GM18520 (cell line): ENCODE measurements at regions not wholly inside any gene's neighbourhood (a gene's known extent, or its start where the extent isn't known, plus 50 kb on each side); places are given as distances from the start of the nearest gene placed in this dataset.
"Not testable (repeated sequence)": the region's sequence is repeated elsewhere in the genome, so short reads cannot be mapped to it uniquely, and the experiment has no call there.

Source experiments
- ATAC-seq: cut with Tn5 transposase; IDR thresholded peaks from one replicate; pipeline ENCODE4 v1.9.1; 2021; ENCODE audit not compliant: unreplicated experiment

DNA sequence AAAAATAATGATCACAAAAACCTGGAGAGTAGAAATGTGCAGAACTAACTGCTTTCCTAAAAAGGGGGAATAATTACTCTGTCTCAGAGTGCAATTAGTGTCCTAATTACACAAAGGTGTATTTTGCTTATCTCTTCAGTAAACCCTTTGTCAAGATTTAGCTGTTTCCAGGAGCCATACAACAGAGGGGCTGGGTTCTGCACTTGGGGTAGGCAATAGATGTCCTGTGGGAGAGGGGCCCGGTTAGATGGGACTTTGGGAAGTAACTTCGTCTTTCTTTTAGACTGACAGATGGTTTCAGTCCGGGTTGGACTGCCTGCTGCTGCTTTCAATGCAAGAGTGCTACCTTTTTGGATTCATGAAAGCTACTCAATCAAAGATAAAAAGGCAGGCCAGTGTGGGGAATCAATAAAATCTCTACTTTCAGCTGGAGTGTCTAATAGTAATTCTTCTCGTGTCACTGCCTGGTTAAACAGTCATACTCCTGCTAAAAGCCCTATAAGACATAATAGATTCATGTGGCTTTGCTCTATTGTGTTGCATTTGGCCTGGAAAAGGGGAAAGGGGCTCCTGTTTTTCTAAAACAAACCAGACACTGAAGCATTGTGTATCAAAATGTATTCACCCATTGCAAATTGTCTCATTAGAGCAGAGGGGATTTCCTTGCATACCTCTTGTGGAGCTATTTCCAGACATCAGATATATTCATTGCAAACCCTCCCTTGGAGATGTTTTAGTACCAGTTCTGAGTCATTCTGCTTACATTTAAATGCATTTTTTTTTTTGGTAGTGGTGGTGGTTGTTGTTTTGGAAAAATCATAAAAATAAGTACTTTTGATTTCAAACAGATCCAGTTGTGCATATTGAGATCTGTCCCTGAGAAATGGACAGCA lies 83.3 kb upstream of the PCDH8 start:
- ATAC-seq = no peak

DNA sequence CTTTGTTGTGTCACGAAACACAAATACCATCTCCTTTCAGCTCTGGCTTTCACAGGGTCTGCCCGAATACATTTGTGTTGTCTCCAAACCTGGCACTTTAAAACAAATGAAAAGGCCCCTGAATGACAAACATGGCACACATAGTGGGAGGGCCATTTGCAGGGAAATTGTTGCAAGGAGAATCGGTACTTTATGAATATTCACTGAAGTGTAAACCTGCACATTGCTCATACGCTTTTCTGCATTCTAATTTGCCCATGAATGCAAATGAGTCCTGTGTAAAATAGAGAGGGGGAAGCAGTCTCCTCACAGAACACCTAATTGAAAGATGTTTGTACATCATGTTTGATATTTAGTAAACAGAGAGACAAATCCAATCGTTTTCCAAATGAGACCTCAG lies 82.7 kb upstream of the PCDH8 start:
- no peak for ATAC-seq

DNA sequence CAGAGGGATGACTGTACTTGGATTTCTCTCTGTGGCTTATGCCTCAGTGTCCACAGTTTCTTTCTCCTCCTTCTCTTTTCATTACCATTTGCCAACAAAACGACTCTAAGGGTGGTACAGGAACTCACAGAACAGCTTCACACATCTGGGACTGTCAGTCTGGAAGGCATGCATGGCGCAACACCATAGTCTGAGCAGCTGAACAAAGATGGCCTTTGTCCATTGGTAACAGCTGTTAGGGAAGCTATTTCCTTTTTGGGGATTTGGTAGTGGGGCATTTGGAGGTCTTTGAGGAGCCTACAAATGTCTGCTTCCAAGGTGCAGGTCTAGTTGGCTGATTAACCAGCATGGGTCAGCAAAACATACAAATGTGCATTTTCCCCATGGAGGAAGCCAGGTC lies 81.4 kb upstream of the PCDH8 start:
- ATAC-seq = no peak

- no peak for ATAC-seq
Measured at GRCh38 chr13:52926971-52927370, 78.5 kb upstream of the PCDH8 start.

- ATAC-seq = no peak
Measured at GRCh38 chr13:52925775-52926285, 77.4 kb upstream of the PCDH8 start.

DNA sequence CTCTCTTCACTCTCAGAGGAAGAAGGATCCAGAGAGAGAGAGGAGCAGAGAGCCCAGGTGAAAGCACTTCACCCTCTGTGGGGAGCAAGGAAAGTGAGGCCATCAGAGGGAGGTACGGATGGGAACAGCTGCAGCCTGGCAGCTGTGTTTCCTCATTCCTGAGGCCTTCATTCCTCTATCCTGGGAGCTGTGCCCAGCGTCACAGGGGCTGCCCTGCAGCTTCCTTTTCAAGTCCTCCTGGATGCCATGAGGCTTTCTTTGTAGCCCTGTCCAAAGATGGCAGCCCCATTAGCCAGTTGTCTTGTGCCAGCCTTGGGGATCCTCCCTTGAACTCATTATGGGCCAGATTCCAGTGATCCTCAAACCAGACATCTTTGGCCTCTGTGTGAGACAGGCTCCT lies 76.8 kb upstream of the PCDH8 start:
- ATAC-seq = no peak

DNA sequence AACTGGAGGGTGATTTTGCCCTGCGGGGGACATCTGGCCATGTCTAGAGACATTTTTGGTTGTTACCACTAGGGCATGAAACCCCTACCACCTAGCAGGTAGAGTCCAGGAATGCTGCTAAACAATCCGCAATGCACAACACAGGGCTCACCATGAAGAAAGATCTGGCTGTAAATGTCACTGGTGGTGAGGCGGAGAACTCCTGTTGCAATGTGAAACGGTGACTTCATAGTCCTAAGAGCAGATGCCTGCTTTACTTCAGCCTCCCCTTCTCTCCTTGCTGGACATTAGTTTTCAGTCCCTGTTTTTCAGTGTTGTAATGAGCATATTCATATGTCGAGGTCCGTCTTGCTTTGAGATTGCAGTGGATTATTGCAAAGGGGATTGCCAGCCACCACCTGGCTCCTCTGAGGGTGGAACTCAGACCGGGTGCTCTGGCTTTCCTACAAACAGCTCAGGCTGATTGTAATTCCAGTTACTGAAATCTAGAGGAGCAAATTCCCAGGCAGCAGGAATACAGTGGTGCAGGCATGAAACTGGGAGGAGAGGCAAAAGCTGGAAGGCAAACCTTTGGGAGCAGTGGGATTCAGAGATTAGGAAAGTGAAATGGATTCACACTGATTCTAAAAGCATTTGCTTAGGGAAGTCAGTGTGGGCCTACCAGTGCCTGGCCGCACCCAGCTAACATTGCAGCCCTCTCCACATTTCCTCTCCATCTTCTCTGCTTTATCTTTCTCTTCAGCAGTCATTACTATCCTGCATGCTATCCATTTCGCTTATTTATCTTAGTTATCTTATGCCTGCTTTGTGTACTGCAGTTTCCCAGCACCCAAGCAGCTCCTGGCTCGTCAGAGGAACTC lies 76.1 kb upstream of the PCDH8 start:
- no peak for ATAC-seq

GRCh38 chr13:52922961-52923360 lies 74.5 kb upstream of the PCDH8 start:
- ATAC-seq = no peak

GRCh38 chr13:52921194-52921593 lies 72.8 kb upstream of the PCDH8 start:
- ATAC-seq = peak; percentile 96

- ATAC-seq = no peak
Measured at GRCh38 chr13:52916486-52916990, 68.1 kb upstream of the PCDH8 start.

- ATAC-seq = no peak
Measured at GRCh38 chr13:52911340-52911739, 62.9 kb upstream of the PCDH8 start.

GRCh38 chr13:52910318-52910717 lies 61.9 kb upstream of the PCDH8 start:
- not testable (repeated sequence) for ATAC-seq

DNA sequence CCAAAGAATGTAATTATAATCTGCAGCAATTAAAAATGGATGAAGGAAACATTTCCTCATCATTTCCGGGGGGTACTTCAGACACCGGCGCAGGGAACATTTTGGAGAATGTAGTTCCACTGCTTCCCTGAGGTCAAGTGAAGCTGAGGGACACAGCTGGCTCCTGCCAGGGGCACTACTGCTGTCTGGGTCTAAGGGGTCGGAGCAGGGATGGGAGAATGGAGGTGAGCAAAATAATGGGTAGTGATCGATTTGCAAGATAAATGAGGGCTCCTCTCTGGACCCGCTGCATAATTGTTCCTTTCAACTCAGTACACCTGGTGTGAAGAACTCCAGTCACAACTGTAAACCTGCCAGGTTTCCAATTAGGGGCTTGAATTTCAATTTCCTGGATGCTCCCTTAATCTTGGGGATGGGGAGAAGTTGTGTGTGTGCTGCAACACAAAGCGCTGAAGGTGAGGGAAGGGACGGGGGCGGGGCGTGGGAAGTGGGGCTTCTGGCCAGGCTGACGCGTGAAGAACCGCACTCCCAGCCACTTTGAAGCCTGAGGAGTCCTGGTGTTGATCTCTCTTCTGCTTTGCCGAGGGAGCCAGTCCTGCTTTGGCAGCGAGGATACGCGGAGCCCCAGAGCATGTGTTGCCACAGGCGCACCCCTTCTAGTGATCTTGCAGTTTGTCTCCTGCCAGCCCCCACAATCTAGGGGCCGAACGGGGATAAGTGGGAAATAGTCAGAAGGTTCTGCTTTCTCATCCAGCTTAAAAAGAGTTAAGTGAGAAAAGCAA lies 57.9 kb upstream of the PCDH8 start:
- no peak for ATAC-seq

DNA sequence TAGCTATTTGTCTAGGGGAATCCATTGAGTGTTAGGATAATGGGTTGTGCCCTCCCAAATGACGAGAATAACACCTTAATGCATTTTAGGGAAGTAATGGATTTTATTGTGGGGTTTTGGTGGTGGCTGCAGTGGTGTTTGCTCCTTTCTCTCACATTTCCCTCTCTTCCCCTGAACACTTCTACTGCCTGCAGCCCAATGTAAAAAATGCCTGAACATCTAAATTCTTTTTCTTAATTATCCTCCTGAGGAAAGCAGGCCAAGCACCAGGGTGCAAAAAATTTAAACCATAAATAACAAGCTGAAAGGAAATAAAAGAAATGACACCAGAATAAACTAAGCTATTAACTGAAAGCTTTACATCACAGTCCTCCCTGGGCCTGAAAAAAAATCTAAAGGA lies 57.3 kb upstream of the PCDH8 start:
- no peak for ATAC-seq

- peak; percentile 98 for ATAC-seq
Measured at GRCh38 chr13:52903320-52903719, 54.9 kb upstream of the PCDH8 start.

DNA sequence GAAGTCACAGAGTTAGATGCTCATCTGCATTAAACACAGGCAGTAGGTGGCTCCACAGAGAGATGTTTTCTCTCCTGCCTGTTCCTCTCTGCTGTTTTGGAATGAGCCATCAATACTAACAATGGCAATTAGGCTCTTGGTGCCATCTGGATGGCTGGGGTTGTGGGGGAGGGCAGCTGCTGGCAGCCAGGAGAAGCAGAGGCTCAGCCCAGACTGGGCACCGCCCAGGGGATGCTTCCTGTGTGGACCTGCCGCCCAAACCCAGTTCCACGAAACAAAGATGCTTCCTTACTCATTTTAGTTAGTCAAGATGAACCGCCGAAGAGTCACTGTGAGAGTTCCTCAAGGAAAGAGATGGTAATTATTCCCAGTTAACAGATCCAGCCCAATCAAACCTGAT lies 50.8 kb upstream of the PCDH8 start:
- no peak for ATAC-seq
